ENCODE measurements at regions not wholly inside any gene's neighbourhood (a gene's known extent, or its start where the extent isn't known, plus 50 kb on each side); places are given as distances from the start of the nearest gene placed in this dataset.

DNA sequence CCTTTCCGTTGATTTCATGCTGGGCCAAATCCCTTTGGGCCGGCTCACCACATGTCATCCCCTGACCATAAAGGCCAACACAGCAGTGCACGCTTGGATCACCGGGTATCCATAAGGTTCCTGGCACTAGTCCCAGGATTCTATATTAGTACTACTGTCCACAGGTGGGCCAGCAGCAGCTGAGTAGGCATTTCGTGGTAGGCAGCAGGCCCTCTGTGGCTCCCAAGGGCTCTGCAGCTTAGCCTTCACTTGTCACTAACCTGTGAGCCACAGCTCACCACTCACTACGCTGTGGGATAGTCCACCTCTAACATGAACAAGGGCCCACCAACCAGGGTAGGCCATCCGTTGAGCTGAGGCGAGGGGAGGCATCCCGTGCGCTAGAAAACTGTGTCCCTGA, 89.2 kb upstream of the MALRD1 start:
- Histone ChIP-seq H3K27me3 (replicated peaks in 2 of 5; ENCODE audit: control insufficient read depth in 4 of 5, insufficient read depth in 5 of 5, low read length in 4 of 5) (no peaks in the 10 kb centered on the region), H3K9me3 (ENCODE audit: control extremely low read depth in 1 of 5, control insufficient read depth in 4 of 5, insufficient read depth in 2 of 5, low read depth in 1 of 5, low read length in 4 of 5) (peaks cover 0 to 3% (median 0%) of the 10 kb centered on the region in 5 experiments), H3K4me3 (ENCODE audit: control insufficient read depth in 1 of 7, extremely low read depth in 1 of 7, insufficient read depth in 4 of 7, low read depth in 2 of 7, low read length in 6 of 7) (no peak overlapping the region), H3K4me1 (ENCODE audit: control extremely low read depth in 1 of 4, control insufficient read depth in 4 of 4, insufficient read depth in 4 of 4, low read length in 3 of 4) (no peaks in the 10 kb centered on the region), H3K36me3 (ENCODE audit: control insufficient read depth in 4 of 4, insufficient read depth in 4 of 4, low read length in 3 of 4) (no peaks in the 10 kb centered on the region), H3K27ac (ENCODE audit: insufficient read depth in 1 of 2, low read depth in 1 of 2, low read length in 2 of 2, poor library complexity in 1 of 2, severe bottlenecking in 2 of 2) (no peak overlapping the region)
- CTCF ChIA-PET: no interaction called here
- no peak for DNase-seq
- POLR2A ChIA-PET: no interaction called here
- 81% methylated on average over 8 of the region's 10 CpGs for WGBS (ENCODE audit: insufficient coverage)

DNA sequence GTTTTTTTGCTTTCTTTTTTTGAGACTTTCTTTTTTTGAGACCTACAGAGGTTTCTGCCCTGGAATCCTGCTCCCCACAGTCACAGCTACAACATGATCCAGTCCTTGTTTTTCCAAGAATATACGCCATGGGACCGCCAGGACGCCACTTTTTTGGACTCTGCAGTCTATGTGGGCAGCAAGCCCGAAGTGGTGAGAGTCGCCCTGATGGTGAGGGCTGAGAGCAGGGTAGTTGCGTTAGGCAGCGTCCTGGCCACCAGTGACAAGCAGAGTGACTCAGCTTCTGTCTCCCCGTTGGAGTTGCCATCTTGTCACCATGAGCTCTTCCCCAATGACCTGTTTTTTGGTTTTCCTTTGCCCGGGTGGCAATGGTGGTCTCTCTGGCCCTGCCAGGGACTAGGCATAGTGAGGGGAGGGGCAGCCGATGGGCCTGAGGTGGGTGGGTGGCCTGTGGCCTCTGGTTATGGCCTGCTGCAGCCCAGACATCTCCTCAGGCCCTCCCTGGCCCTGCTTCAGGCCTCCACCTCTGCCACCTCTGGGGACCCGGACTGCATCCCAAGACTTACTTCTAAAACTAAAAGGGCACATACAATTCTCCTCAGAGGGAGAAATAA, 88.0 kb upstream of the MALRD1 start:
- no peak for DNase-seq
- peaks cover 0 to 3% (median 0%) of the 10 kb centered on the region in 5 experiments for H3K9me3 ChIP-seq (ENCODE audit: control extremely low read depth in 1 of 5, control insufficient read depth in 4 of 5, insufficient read depth in 2 of 5, low read depth in 1 of 5, low read length in 4 of 5)
- WGBS (ENCODE audit: insufficient coverage): 90% methylated on average over 9 of the region's 11 CpGs
- no peaks in the 10 kb centered on the region for H3K36me3 ChIP-seq (ENCODE audit: control insufficient read depth in 4 of 4, insufficient read depth in 4 of 4, low read length in 3 of 4)
- H3K27ac ChIP-seq (ENCODE audit: insufficient read depth in 1 of 2, low read depth in 1 of 2, low read length in 2 of 2, poor library complexity in 1 of 2, severe bottlenecking in 2 of 2): no peak overlapping the region
- CTCF ChIA-PET: interaction anchor here (0.7 kb wide), 1 partner anchor 9 kb away, joined by 4 read pairs; no protein-coding TSS in a partner anchor
- POLR2A ChIA-PET: no interaction called here
- H3K4me1 ChIP-seq (ENCODE audit: control extremely low read depth in 1 of 4, control insufficient read depth in 4 of 4, insufficient read depth in 4 of 4, low read length in 3 of 4): no peaks in the 10 kb centered on the region
- H3K4me3 ChIP-seq (ENCODE audit: control insufficient read depth in 1 of 7, extremely low read depth in 1 of 7, insufficient read depth in 4 of 7, low read depth in 2 of 7, low read length in 6 of 7): no peak overlapping the region
- H3K27me3 ChIP-seq (replicated peaks in 2 of 5; ENCODE audit: control insufficient read depth in 4 of 5, insufficient read depth in 5 of 5, low read length in 4 of 5): no peaks in the 10 kb centered on the region

DNA sequence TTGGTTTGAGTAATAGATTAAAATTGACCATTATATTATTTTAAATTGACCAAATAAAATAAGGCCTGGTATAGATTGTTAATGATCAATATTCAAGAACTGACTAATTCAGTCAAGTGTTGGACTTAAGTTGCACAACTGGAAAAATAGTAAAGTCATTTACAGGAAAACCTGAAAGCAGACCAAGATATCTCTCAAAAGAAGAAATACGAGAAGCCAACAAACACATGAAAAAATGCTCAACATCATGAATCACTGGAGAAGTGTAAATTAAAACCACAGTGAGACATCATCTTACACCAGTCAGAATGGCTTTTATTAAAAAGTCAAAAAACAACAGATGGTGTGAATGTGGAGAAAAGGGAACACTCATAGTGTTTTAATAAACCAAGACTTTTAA, 80.4 kb upstream of the MALRD1 start:
- H3K4me1 ChIP-seq (ENCODE audit: control extremely low read depth in 1 of 4, control insufficient read depth in 4 of 4, insufficient read depth in 4 of 4, low read length in 3 of 4): no peaks in the 10 kb centered on the region
- H3K9me3 ChIP-seq (ENCODE audit: control extremely low read depth in 1 of 5, control insufficient read depth in 4 of 5, insufficient read depth in 2 of 5, low read depth in 1 of 5, low read length in 4 of 5): peaks cover 0 to 1% (median 0%) of the 10 kb centered on the region in 5 experiments
- H3K27ac ChIP-seq (ENCODE audit: insufficient read depth in 1 of 2, low read depth in 1 of 2, low read length in 2 of 2, poor library complexity in 1 of 2, severe bottlenecking in 2 of 2): no peak overlapping the region
- WGBS (ENCODE audit: insufficient coverage): no CpG with 5 or more reads among the region's 1 CpG
- POLR2A ChIA-PET: no interaction called here
- no peak for DNase-seq
- no peak overlapping the region for H3K4me3 ChIP-seq (ENCODE audit: control insufficient read depth in 1 of 7, extremely low read depth in 1 of 7, insufficient read depth in 4 of 7, low read depth in 2 of 7, low read length in 6 of 7)
- no peaks in the 10 kb centered on the region for H3K36me3 ChIP-seq (ENCODE audit: control insufficient read depth in 4 of 4, insufficient read depth in 4 of 4, low read length in 3 of 4)
- CTCF ChIA-PET: no interaction called here
- no peaks in the 10 kb centered on the region for H3K27me3 ChIP-seq (replicated peaks in 2 of 5; ENCODE audit: control insufficient read depth in 4 of 5, insufficient read depth in 5 of 5, low read length in 4 of 5)

DNA sequence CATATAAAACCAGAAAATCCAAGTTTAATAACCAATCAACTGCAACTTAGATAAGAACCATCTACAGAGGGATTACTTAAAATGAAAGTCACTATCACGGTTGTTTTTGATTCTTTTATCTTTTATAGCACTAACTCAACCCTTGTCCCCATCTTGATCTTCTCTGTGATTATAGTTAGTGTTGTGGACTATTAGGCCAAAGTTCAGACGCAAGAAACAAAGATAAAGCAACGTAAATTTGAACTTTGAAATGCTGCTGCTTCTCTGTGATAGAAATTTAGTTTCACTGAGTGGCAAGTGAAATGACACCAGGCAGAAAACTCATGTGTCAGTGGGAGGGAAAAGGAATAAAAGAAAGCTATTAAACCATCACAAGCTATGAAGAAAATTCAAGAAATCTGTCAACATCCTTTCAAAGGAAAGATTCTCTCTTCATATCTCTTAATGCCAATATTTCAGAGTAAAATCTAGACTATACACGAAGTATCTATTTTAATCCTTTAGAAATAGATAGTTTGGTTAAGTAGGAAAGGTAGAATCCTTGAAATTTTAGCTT, 71.8 kb upstream of the MALRD1 start:
- Histone ChIP-seq H3K9me3 (ENCODE audit: control extremely low read depth in 1 of 5, control insufficient read depth in 4 of 5, insufficient read depth in 2 of 5, low read depth in 1 of 5, low read length in 4 of 5) (no peaks in the 10 kb centered on the region), H3K27me3 (replicated peaks in 2 of 5; ENCODE audit: control insufficient read depth in 4 of 5, insufficient read depth in 5 of 5, low read length in 4 of 5) (no peaks in the 10 kb centered on the region), H3K4me3 (ENCODE audit: control insufficient read depth in 1 of 7, extremely low read depth in 1 of 7, insufficient read depth in 4 of 7, low read depth in 2 of 7, low read length in 6 of 7) (no peak overlapping the region), H3K27ac (ENCODE audit: insufficient read depth in 1 of 2, low read depth in 1 of 2, low read length in 2 of 2, poor library complexity in 1 of 2, severe bottlenecking in 2 of 2) (no peak overlapping the region), H3K36me3 (ENCODE audit: control insufficient read depth in 4 of 4, insufficient read depth in 4 of 4, low read length in 3 of 4) (no peaks in the 10 kb centered on the region), H3K4me1 (ENCODE audit: control extremely low read depth in 1 of 4, control insufficient read depth in 4 of 4, insufficient read depth in 4 of 4, low read length in 3 of 4) (no peaks in the 10 kb centered on the region)
- CTCF ChIA-PET: no interaction called here
- no peak for DNase-seq
- POLR2A ChIA-PET: no interaction called here
- 80% methylated on average over 1 of the region's 4 CpGs for WGBS (ENCODE audit: insufficient coverage)

DNA sequence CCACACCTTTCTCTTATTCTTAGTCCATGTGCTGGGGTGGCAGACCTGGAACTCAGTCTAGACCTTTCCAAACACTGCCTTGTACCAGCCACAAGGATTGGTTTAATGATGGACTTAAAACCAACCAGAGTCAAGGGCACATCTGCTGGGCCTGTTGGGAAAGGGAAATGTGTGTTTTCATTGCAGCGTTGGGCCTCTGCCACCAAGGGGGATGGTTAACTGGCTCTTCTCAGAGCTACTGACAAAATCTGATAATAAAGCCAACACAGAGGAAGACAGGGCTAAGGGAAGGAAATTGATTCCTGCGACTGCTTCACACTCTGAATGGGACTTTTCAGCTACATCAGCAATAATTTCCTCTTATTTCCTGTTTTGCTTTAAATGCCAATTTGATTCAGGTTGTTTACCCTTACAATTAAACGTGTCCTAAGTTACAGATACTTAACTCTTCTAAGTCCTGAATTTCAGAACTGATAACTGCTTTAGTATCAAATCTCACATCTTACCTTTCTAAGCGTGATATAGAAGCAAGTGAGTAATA, 68.4 kb upstream of the MALRD1 start:
- WGBS (ENCODE audit: insufficient coverage): 6% methylated on average over 2 of the region's 4 CpGs
- CTCF ChIA-PET: no interaction called here
- no peaks in the 10 kb centered on the region for H3K36me3 ChIP-seq (ENCODE audit: control insufficient read depth in 4 of 4, insufficient read depth in 4 of 4, low read length in 3 of 4)
- no peaks in the 10 kb centered on the region for H3K27me3 ChIP-seq (replicated peaks in 2 of 5; ENCODE audit: control insufficient read depth in 4 of 5, insufficient read depth in 5 of 5, low read length in 4 of 5)
- POLR2A ChIA-PET: no interaction called here
- no peaks in the 10 kb centered on the region for H3K4me1 ChIP-seq (ENCODE audit: control extremely low read depth in 1 of 4, control insufficient read depth in 4 of 4, insufficient read depth in 4 of 4, low read length in 3 of 4)
- no peaks in the 10 kb centered on the region for H3K9me3 ChIP-seq (ENCODE audit: control extremely low read depth in 1 of 5, control insufficient read depth in 4 of 5, insufficient read depth in 2 of 5, low read depth in 1 of 5, low read length in 4 of 5)
- DNase-seq: no peak
- H3K4me3 ChIP-seq (ENCODE audit: control insufficient read depth in 1 of 7, extremely low read depth in 1 of 7, insufficient read depth in 4 of 7, low read depth in 2 of 7, low read length in 6 of 7): no peak overlapping the region
- no peak overlapping the region for H3K27ac ChIP-seq (ENCODE audit: insufficient read depth in 1 of 2, low read depth in 1 of 2, low read length in 2 of 2, poor library complexity in 1 of 2, severe bottlenecking in 2 of 2)

DNA sequence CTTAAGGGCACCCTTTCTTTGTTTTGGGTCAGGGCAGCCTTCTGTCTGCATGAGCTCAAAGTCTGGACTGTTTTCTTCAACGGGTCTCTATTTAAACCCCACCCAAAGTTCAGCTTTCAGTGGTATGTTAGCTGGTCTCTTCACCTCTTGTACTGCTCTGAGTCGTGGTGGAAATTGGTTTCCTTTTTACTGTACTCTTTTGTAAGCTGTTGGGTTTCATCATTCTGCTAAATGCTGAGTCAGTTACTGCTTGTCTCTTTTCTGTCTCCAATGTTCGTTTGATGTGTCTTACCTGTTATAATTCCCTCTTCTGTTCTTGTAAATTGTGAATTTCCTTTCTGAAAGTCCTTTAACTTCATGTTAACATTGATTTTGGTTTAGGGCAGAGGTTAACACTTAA, 64.1 kb upstream of the MALRD1 start:
- Histone ChIP-seq H3K27ac (ENCODE audit: insufficient read depth in 1 of 2, low read depth in 1 of 2, low read length in 2 of 2, poor library complexity in 1 of 2, severe bottlenecking in 2 of 2) (no peak overlapping the region), H3K36me3 (ENCODE audit: control insufficient read depth in 4 of 4, insufficient read depth in 4 of 4, low read length in 3 of 4) (no peaks in the 10 kb centered on the region), H3K27me3 (replicated peaks in 2 of 5; ENCODE audit: control insufficient read depth in 4 of 5, insufficient read depth in 5 of 5, low read length in 4 of 5) (no peaks in the 10 kb centered on the region), H3K9me3 (ENCODE audit: control extremely low read depth in 1 of 5, control insufficient read depth in 4 of 5, insufficient read depth in 2 of 5, low read depth in 1 of 5, low read length in 4 of 5) (peaks cover 0 to 3% (median 0%) of the 10 kb centered on the region in 5 experiments), H3K4me1 (ENCODE audit: control extremely low read depth in 1 of 4, control insufficient read depth in 4 of 4, insufficient read depth in 4 of 4, low read length in 3 of 4) (no peaks in the 10 kb centered on the region), H3K4me3 (ENCODE audit: control insufficient read depth in 1 of 7, extremely low read depth in 1 of 7, insufficient read depth in 4 of 7, low read depth in 2 of 7, low read length in 6 of 7) (no peak overlapping the region)
- WGBS (ENCODE audit: insufficient coverage): no CpG with 5 or more reads among the region's 3 CpGs
- DNase-seq: no peak
- ChIA-PET POLR2A (no interaction called here), CTCF (no interaction called here)

DNA sequence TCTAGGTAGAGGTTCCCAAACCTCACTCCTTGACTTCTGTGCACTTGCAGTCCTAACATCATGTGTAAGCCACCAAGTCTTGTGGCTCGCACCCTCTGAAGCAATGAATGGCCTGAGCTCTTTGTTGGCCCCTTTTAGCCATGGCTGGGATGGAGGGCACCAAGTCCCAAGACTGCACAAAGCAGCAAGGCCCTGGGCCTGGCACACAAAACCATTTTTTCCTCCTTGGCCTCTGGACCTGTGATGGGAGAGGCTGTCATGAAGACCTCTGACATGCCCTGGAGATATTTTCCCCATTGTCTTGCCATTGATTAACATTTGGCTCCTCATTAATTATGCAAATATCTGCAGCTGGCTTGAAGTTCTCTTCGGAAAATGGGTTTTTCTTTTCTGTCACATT, 60.3 kb upstream of the MALRD1 start:
- ChIA-PET POLR2A (no interaction called here), CTCF (no interaction called here)
- no peaks in the 10 kb centered on the region for H3K4me1 ChIP-seq (ENCODE audit: control extremely low read depth in 1 of 4, control insufficient read depth in 4 of 4, insufficient read depth in 4 of 4, low read length in 3 of 4)
- no peaks in the 10 kb centered on the region for H3K27me3 ChIP-seq (replicated peaks in 2 of 5; ENCODE audit: control insufficient read depth in 4 of 5, insufficient read depth in 5 of 5, low read length in 4 of 5)
- DNase-seq: no peak
- 91% methylated on average over 1 of the region's 2 CpGs for WGBS (ENCODE audit: insufficient coverage)
- H3K27ac ChIP-seq (ENCODE audit: insufficient read depth in 1 of 2, low read depth in 1 of 2, low read length in 2 of 2, poor library complexity in 1 of 2, severe bottlenecking in 2 of 2): no peak overlapping the region
- peaks cover 0 to 3% (median 0%) of the 10 kb centered on the region in 5 experiments for H3K9me3 ChIP-seq (ENCODE audit: control extremely low read depth in 1 of 5, control insufficient read depth in 4 of 5, insufficient read depth in 2 of 5, low read depth in 1 of 5, low read length in 4 of 5)
- no peak overlapping the region for H3K4me3 ChIP-seq (ENCODE audit: control insufficient read depth in 1 of 7, extremely low read depth in 1 of 7, insufficient read depth in 4 of 7, low read depth in 2 of 7, low read length in 6 of 7)
- no peaks in the 10 kb centered on the region for H3K36me3 ChIP-seq (ENCODE audit: control insufficient read depth in 4 of 4, insufficient read depth in 4 of 4, low read length in 3 of 4)

Measured in common myeloid progenitor, CD34-positive (primary cell).